Prostate gland (tissue), 2 donors: ENCODE measurements at regions not wholly inside any gene's neighbourhood (a gene's known extent, or its start where the extent isn't known, plus 50 kb on each side); places are given as distances from the start of the nearest gene placed in this dataset.

ENCODE experiments used
- CTCF ChIP-seq, 4 experiments: fragments of 200-600 bp in 2 of 4; fragments of 450-650 bp in 2 of 4; sonication (generic) in 2 of 4; IDR thresholded peaks; 1 replicate in 3 of 4; 2 replicates in 1 of 4; pipeline ENCODE4 v1.5.1; 2016 to 2019; ENCODE audit warnings: antibody characterized with exemption in 4 of 4, mild to moderate bottlenecking in 2 of 4, moderate library complexity in 2 of 4
- POLR2A ChIP-seq: fragments of 450-650 bp; IDR thresholded peaks from one replicate; pipeline ENCODE4 v1.6.1; 2016; ENCODE audit warnings: antibody characterized with exemption, mild to moderate bottlenecking

GRCh38 chr1:17930635-17931034 is 175.5 kb downstream of the ACTL8 start:
- TF ChIP-seq CTCF (IDR thresholded peaks at IDR 0.05) (no peak), POLR2A (no peak)
